ENCODE measurements at regions not wholly inside any gene's neighbourhood (a gene's known extent, or its start where the extent isn't known, plus 50 kb on each side); places are given as distances from the start of the nearest gene placed in this dataset.

GRCh38 chr2:126795656-126796055, 103.0 kb upstream of the TEX51 start:
- H3K4me3 ChIP-seq, result no peak overlapping the region
- H3K27me3 ChIP-seq, result peaks cover 0 to 25% (median 0%) of the 10 kb centered on the region in 4 donors
- no peaks in the 10 kb centered on the region for H3K9me3 ChIP-seq
- intact Hi-C loops (cut with DNase I), result no loop called here
- no peaks in the 10 kb centered on the region for H3K4me1 ChIP-seq
- WGBS, 2 donors, result 53 to 66% methylated on average over 8 of the region's 8 CpGs
- no peaks in the 10 kb centered on the region for H3K36me3 ChIP-seq
- no peak for DNase-seq
- no peak for TF ChIP-seq CTCF (IDR thresholded peaks at IDR 0.05)
- no peak for TF ChIP-seq POLR2A (IDR thresholded peaks at IDR 0.05)
- H3K27ac ChIP-seq, result no peak overlapping the region

GRCh38 chr2:126796931-126797621, 101.6 kb upstream of the TEX51 start:
- no peak for TF ChIP-seq CTCF (IDR thresholded peaks at IDR 0.05)
- TF ChIP-seq POLR2A (IDR thresholded peaks at IDR 0.05), result no peak
- no peak for DNase-seq
- intact Hi-C loops (cut with DNase I), result no loop called here
- Histone ChIP-seq H3K27me3 (peaks cover 0 to 15% (median 0%) of the 10 kb centered on the region in 4 donors), H3K4me3 (no peak overlapping the region), H3K9me3 (no peaks in the 10 kb centered on the region), H3K36me3 (no peaks in the 10 kb centered on the region), H3K4me1 (no peaks in the 10 kb centered on the region), H3K27ac (no peak overlapping the region)
- WGBS, 2 donors, result 84 to 88% methylated on average over 12 of the region's 14 CpGs

GRCh38 chr2:126797622-126798275, 100.9 kb upstream of the TEX51 start:
- Histone ChIP-seq H3K4me3 (no peak overlapping the region), H3K27ac (no peak overlapping the region), H3K4me1 (no peaks in the 10 kb centered on the region), H3K27me3 (peaks cover 0 to 10% (median 0%) of the 10 kb centered on the region in 4 donors), H3K9me3 (no peaks in the 10 kb centered on the region), H3K36me3 (no peaks in the 10 kb centered on the region)
- intact Hi-C loops (cut with DNase I), result no loop called here
- TF ChIP-seq POLR2A (IDR thresholded peaks at IDR 0.05), result no peak
- no peak for TF ChIP-seq CTCF (IDR thresholded peaks at IDR 0.05)
- 65 to 69% methylated on average over 3 to 6 of the region's 13 CpGs for WGBS, 2 donors
- DNase-seq, result no peak

GRCh38 chr2:126798276-126799140, 100.2 kb upstream of the TEX51 start:
- peaks cover 0 to 8% (median 0%) of the 10 kb centered on the region in 4 donors for H3K27me3 ChIP-seq
- H3K9me3 ChIP-seq, result no peaks in the 10 kb centered on the region
- H3K4me1 ChIP-seq, result no peaks in the 10 kb centered on the region
- TF ChIP-seq CTCF (IDR thresholded peaks at IDR 0.05) (no peak), POLR2A (IDR thresholded peaks at IDR 0.05) (no peak)
- H3K36me3 ChIP-seq, result no peaks in the 10 kb centered on the region
- H3K4me3 ChIP-seq, result no peak overlapping the region
- WGBS, 2 donors, result 47 to 69% methylated on average over 8 of the region's 9 CpGs
- H3K27ac ChIP-seq, result no peak overlapping the region
- intact Hi-C loops (cut with DNase I), result no loop called here
- DNase-seq, result no peak

- H3K27ac ChIP-seq, result no peak overlapping the region
- H3K4me1 ChIP-seq, result no peaks in the 10 kb centered on the region
- H3K9me3 ChIP-seq, result no peaks in the 10 kb centered on the region
- WGBS, 2 donors, result 79 to 82% methylated on average over 2 of the region's 2 CpGs
- no peak for DNase-seq
- no peak for TF ChIP-seq POLR2A (IDR thresholded peaks at IDR 0.05)
- TF ChIP-seq CTCF (IDR thresholded peaks at IDR 0.05), result no peak
- intact Hi-C loops (cut with DNase I), result no loop called here
- peaks cover 0 to 5% (median 0%) of the 10 kb centered on the region in 4 donors for H3K27me3 ChIP-seq
- no peak overlapping the region for H3K4me3 ChIP-seq
- no peaks in the 10 kb centered on the region for H3K36me3 ChIP-seq
Measured at GRCh38 chr2:126799301-126799700, 99.4 kb upstream of the TEX51 start.
